SHP77 (cell line): ENCODE measurements at regions not wholly inside any gene's neighbourhood (a gene's known extent, or its start where the extent isn't known, plus 50 kb on each side); places are given as distances from the start of the nearest gene placed in this dataset.

ENCODE experiments used
- DNase-seq, 2 experiments: peaks; one replicate each; lab custom pipeline; 2025; lab: John Stamatoyannopoulos, UW

GRCh38 chr21:39124681-39125251 is 58.5 kb downstream of the PSMG1 start:
- no peak for DNase-seq

GRCh38 chr21:39123375-39123774 is 59.9 kb downstream of the PSMG1 start:
- DNase-seq = no peak

- DNase-seq = no peak
Observed at GRCh38 chr21:39121600-39122355, 61.5 kb downstream of the PSMG1 start.

DNA sequence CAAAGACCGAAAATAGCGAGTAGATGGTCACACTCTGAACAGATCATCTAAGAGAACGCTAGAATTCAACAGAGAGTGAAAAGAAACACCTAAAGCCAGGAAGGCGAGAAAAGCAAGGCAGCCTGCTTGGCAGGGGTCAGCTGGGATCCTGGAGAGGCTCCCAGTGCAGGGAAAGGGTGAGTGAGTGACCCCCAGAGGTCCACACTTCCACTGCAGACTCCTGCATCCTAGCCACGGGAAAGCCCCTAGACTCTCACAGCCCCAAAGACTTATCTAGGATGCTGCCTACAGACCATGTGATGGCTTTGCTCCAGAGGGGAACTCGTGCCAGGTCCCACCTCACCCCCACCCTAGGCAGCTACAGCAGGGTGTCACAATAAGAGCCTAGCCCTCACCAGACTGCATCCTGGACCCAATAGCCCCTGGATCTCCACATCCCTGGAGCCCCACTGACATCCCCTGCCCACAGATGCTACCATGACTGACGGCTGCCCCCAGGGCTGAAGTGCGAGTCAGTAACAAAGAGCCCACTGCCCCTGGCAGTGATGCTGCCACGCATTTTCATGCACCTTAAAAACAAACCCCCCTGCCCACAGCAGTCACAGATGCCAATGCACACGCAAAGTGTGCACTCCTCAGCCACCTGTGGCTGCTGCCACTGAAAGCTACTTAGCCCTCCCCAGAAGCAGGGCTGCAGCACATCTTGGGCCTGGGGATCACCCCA is 62.2 kb downstream of the PSMG1 start:
- no peak for DNase-seq

DNA sequence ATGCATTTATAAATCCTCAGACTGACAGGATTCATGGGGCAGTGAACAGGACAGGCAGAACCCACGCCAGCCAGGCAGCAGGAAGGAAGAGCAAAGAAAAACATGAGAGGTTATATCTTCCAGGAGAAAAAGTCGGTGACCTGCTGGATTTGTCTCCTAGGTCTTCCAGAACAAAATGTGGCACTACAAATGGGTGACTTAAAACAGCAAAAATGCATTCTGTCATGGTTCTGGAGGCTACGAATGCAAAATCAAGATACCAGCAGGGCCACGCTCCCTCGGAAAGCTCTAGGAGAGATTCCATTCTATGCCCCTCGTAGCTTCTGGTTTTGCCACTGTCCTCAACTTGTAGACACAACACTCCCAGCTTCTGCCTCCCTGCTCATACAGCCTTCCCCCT is 63.4 kb downstream of the PSMG1 start:
- no peak for DNase-seq

- DNase-seq = no peak
Observed at GRCh38 chr21:39118604-39119215, 64.5 kb downstream of the PSMG1 start.

DNA sequence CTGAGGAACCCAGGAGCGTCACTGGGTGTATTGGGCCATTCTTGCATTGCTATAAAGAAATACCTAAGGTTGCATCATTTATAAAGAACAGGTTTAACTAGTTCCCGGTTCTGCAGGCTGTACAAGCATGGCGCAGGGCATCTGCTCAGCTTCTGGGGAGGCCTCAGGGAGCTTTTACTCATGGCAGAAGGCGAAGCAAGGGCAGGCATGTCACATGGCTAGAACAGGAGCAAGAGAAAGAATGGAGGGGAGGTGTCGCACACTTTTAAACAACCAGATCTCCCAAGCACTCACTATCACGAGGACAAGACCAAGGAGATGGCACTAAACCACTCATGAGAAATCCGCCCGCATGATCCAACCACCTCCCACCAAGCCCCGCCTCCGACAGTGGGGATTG is 65.2 kb downstream of the PSMG1 start:
- DNase-seq = no peak

DNA sequence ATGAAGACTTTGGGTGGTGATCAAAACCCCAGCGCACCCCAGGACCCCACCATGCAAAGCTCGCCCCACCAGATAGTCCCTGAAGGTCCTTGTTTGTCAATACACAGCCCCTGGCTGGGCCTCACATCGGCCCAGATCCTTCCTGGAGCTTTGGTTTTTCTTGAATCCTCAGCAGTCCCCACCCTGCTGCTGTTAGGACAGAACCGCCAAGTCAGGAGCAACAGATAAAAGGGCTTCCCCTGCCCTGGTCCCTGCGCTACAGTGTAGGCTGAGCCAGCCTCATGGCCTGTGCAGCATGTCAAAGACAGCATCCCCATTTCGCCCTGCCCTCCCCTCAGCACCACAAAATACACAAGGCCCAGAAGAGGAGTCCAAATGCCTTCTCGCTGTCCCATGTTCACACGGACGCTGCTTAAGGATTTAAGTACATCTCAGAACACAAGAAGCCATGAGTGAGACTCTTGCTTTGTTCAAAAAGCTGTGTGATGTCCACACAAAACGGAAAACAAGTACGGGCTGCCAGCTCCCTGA is 65.7 kb downstream of the PSMG1 start:
- DNase-seq = no peak

DNA sequence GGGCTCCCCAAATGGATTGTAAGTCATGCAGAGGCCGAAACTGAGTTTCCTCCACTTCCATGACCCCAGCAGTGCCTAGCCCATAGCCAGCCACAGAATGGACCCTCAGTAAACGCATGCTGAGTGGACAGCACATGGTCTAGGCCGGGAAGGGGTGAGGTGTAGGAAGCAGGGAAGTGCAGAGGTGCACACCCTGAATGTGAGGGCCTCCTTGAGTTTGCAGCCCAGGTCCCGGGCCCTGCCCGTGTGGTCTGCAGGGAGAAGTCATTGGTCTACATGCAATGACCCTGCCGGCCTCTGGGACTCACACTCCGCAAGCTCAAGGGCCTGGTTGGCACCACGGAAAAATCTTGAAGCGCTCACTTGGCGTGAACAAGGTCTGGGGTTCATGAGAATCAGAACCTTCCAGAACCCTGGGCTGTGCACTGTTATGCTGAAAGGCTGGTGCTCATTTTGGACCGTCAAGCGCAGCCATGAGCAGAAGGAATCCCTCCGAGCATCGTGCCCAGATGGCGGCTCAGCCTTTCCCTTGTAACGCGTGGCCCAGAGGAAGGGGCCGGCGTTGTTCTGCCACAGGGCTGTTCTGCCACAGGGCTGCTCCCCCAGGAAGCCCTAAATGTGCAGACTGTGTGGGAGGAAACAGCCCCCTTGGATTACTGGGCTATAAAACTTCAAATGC is 66.4 kb downstream of the PSMG1 start:
- no peak for DNase-seq

- DNase-seq = no peak
Observed at GRCh38 chr21:39115576-39116235, 67.5 kb downstream of the PSMG1 start.

GRCh38 chr21:39114871-39115575 is 68.2 kb downstream of the PSMG1 start:
- DNase-seq = no peak

DNA sequence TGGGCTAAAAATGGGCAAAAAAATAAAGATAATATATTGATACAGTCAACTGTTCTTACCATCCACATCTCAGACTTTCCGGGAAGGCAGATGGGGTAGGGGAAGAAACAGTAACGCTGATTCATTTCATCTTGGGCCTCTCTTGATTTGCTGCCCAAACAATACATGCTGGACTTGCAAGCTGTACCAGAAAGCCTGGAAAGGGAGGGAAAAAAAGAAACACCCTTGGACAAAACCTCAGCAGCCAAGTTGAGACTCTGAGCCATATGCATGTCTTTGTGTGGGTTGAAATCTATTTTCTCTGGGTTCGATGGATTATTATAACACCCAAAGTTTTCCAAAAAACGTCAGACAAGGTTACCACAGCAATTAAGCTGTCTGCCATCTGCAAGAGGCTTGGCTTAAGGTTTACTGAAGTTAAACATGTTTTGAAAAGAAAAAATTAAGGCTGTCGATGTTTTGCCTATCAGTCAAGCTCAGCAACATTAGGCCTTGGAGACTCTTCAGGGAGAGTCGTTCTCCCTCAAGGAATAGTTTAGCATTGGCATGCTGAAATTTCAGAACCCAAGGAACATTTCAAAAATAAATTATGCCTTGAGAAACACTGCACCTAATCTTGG is 71.2 kb downstream of the PSMG1 start:
- no peak for DNase-seq

- no peak for DNase-seq
Observed at GRCh38 chr21:39110431-39110830, 72.8 kb downstream of the PSMG1 start.

- DNase-seq = no peak
Observed at GRCh38 chr21:39109596-39110210, 73.5 kb downstream of the PSMG1 start.

GRCh38 chr21:39109163-39109530 is 74.1 kb downstream of the PSMG1 start:
- no peak for DNase-seq

GRCh38 chr21:39108291-39109162 is 74.7 kb downstream of the PSMG1 start:
- no peak for DNase-seq

DNA sequence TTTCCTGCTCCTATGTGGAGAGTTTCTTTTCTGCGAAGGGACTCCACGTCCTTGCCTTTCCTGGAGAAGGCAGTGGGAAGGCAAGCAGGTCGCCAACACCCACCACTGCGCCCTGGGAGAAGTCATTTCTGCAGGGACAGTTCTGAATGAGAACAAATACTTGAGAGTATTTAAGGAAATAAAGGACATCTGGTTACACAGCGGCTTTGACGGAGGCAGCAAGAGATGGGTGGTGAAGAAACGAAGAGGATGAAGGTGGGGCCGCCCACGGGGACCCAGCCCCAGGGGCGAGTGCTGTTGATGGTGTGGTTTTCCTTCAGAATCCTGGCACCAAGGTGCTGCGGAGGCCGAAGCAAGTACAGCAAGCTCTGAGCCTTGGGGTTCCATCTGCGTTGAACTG is 75.5 kb downstream of the PSMG1 start:
- no peak for DNase-seq

GRCh38 chr21:39106881-39107462 is 76.3 kb downstream of the PSMG1 start:
- no peak for DNase-seq

DNA sequence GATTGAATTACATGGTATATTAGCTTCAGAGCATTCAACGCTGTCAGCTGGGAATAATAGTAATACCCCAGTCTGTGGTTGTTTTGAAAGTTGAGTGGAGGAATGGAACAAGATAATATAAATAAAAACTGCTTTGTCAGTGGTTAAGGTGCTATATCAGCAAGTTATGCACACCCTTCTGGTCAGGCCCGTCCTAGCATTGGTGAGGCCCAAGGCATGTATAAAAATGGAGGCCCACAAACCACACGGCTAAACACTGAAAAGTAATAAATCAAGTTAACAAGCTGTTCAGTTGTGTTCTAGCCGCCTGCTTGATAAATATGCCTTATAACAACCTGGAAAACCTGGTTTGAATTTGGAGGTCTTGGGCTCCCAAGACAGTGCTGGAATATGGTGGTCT is 77.4 kb downstream of the PSMG1 start:
- no peak for DNase-seq
